Activated CD4-positive, alpha-beta memory T cell treated with anti-CD3 and anti-CD28 coated beads for 36 hours (primary cell): ENCODE measurements at regions not wholly inside any gene's neighbourhood (a gene's known extent, or its start where the extent isn't known, plus 50 kb on each side); places are given as distances from the start of the nearest gene placed in this dataset.

Experiments used
- CTCF ChIA-PET: fragments of 350-600 bp; sonication (Branson Sonifier 250); formaldehyde crosslinking; loops from one replicate; lab custom pipeline; 2021; ENCODE audit warnings: antibody characterized with exemption, inconsistent platforms; lab: Charles Lee
- POLR2A ChIA-PET: fragments of 350-600 bp; sonication (Branson Sonifier 250); formaldehyde crosslinking; loops from one replicate; lab custom pipeline; 2021; ENCODE audit warnings: antibody characterized with exemption; lab: Charles Lee
- DNase-seq: peaks from one replicate; pipeline ENCODE4 v3.0.0-alpha.2; 2020
- H3K27ac Mint-ChIP-seq: one replicate; pipeline ENCODE4 v1.8.0; 2021; ENCODE audit warnings: mixed read lengths
- H3K27me3 Mint-ChIP-seq: one replicate; pipeline ENCODE4 v1.8.0; 2021; ENCODE audit warnings: mixed read lengths
- H3K36me3 Mint-ChIP-seq: one replicate; pipeline ENCODE4 v1.8.0; 2021; ENCODE audit warnings: mixed read lengths
- H3K4me1 Mint-ChIP-seq: one replicate; pipeline ENCODE4 v1.8.0; 2021; ENCODE audit warnings: low read depth, mixed read lengths
- H3K4me3 Mint-ChIP-seq: one replicate; pipeline ENCODE4 v1.8.0; 2021; ENCODE audit warnings: mild to moderate bottlenecking, mixed read lengths
- H3K9me3 Mint-ChIP-seq: one replicate; pipeline ENCODE4 v1.8.0; 2021; ENCODE audit warnings: mixed read lengths
- intact Hi-C: fragments of 100-400 bp; cut with micrococcal nuclease; formaldehyde crosslinking; loops from one replicate; pipeline ENCODE4 v1.15.1; 2023

DNA sequence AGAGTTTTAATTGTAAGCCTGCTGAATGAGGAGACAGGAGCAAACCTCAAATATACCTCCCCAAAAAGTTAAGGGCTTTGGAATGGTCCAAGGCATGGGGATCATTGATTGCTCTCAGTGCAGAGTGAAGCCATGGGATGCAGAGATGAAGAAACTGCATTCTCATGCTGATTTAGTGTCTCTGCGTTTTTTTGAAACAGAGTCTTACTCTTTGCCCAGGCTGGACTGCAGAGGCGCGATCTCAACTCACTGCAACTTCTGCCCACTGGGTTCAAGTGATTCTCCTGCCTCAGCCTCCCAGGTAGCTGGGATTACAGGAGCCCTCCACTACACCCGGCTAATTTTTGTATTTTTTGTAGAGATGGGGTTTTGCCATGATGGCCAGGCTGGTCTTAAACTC, 99.3 kb upstream of the ETV3 start:
- no peak overlapping the region for H3K4me3 Mint-ChIP-seq
- ChIA-PET POLR2A (no interaction called here), CTCF (no interaction called here)
- H3K4me1 Mint-ChIP-seq, result no peaks in the 10 kb centered on the region
- no peaks in the 10 kb centered on the region for H3K9me3 Mint-ChIP-seq
- H3K27me3 Mint-ChIP-seq, result peaks cover 8% of the 10 kb centered on the region
- no peaks in the 10 kb centered on the region for H3K36me3 Mint-ChIP-seq
- DNase-seq, result no peak
- intact Hi-C loops, result no loop called here
- no peak overlapping the region for H3K27ac Mint-ChIP-seq

DNA sequence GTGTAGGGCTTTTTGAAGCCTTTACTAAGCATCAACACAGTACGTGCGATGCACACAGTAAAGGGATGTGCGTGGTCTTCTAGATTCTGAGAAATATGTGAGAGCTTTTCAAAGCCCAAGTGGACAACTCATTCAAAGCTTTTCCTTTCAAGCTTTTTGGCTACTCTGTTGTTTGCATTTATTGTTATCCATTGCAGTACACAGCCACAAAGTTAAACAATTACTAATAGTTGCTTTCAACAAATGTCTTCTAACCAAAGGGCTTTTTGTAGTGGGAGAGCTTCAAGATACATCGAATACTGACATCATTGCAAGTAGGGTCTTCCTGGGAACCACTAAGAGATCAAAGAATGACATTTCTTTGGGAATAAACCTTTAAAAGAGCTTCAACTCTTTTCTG, 97.9 kb upstream of the ETV3 start:
- peaks cover 8% of the 10 kb centered on the region for H3K27me3 Mint-ChIP-seq
- no peak overlapping the region for H3K27ac Mint-ChIP-seq
- no peaks in the 10 kb centered on the region for H3K36me3 Mint-ChIP-seq
- CTCF ChIA-PET, result interaction anchor here (0.7 kb wide), 1 partner anchor 40 kb away, joined by 3 read pairs; no protein-coding TSS in a partner anchor
- POLR2A ChIA-PET, result no interaction called here
- no peak overlapping the region for H3K4me3 Mint-ChIP-seq
- DNase-seq, result no peak
- no peaks in the 10 kb centered on the region for H3K9me3 Mint-ChIP-seq
- intact Hi-C loops, result no loop called here
- H3K4me1 Mint-ChIP-seq, result no peaks in the 10 kb centered on the region

DNA sequence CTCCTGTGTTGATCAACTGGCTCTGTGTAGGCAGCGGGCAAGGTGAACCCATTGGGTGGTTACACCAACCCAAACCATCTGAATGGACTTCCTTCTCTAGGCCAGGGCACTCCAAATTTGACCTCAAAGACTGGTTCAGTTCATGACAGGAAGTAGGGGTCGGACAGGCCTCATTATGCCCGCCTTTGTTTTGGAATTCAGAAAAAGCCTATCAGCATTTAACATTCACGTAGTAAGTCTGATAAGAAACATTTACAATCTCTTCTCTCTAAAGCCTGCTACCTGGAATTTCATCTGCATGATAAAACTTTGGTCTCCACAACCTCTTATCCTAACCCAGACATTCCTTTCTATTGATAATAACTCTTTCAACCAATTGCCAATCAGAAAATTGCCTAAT, 97.1 kb upstream of the ETV3 start:
- no peaks in the 10 kb centered on the region for H3K9me3 Mint-ChIP-seq
- H3K27me3 Mint-ChIP-seq, result peaks cover 8% of the 10 kb centered on the region
- H3K4me3 Mint-ChIP-seq, result no peak overlapping the region
- H3K36me3 Mint-ChIP-seq, result no peaks in the 10 kb centered on the region
- POLR2A ChIA-PET, result no interaction called here
- intact Hi-C loops, result no loop called here
- H3K27ac Mint-ChIP-seq, result no peak overlapping the region
- no peak for DNase-seq
- H3K4me1 Mint-ChIP-seq, result no peaks in the 10 kb centered on the region
- CTCF ChIA-PET, result interaction anchor here (0.7 kb wide), 1 partner anchor 39 kb away, joined by 3 read pairs; no protein-coding TSS in a partner anchor

DNA sequence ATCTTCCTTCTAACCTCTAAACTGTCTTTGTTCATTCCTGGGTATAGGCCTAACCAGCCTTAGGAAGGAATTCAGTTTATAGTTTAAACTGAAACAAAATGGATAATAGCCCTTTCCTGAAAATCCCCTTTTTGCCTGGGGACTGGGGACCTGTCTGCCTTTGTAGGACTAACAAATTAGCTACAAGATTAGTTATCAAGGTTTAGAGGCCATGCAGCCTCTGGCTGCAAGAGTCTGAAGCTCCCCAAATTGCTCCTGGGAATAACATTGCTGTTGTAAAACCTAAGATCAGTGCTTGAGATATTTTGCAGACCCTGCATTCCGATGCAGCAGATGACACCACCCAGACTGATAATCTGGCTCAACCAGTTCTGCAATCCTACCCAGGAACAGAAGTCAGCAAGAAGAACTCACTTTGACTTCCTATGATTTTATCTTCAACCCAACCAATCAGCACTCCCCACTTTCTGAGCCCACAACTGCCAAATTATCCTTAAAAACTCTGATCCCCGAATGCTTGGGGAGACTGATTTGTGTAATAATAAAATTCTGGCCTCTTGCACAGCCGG, 96.6 kb upstream of the ETV3 start:
- Mint-ChIP-seq H3K27me3 (peaks cover 8% of the 10 kb centered on the region), H3K27ac (no peak overlapping the region), H3K4me1 (no peaks in the 10 kb centered on the region), H3K36me3 (no peaks in the 10 kb centered on the region), H3K4me3 (no peak overlapping the region), H3K9me3 (no peaks in the 10 kb centered on the region)
- no peak for DNase-seq
- intact Hi-C loops, result no loop called here
- ChIA-PET POLR2A (no interaction called here), CTCF (interaction anchor here (1.1 kb wide), 1 partner anchor 145 kb away, joined by 3 read pairs; no protein-coding TSS in a partner anchor)

DNA sequence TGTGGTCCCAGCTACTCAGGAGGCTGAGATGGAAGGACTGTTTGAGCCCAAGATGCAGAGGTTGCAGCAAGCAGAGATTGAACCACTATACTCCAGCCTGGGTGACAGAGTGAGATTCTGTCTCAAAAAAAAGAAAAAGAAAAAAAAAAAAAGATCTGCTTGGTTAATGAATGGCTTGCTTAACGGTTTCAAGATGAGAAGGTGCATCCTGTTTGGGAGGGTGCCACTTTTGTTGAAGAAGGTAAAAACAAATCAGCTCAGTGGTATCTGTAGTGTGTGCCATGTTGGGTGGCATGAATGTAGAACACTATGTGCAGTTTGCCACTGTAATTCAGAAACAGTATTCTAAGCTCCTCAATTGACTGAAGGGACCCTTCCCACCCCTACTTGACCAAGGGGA, 94.9 kb upstream of the ETV3 start:
- no peak for DNase-seq
- Mint-ChIP-seq H3K27me3 (peaks cover 8% of the 10 kb centered on the region), H3K4me3 (no peak overlapping the region), H3K4me1 (no peaks in the 10 kb centered on the region), H3K27ac (no peak overlapping the region), H3K9me3 (no peaks in the 10 kb centered on the region), H3K36me3 (no peaks in the 10 kb centered on the region)
- intact Hi-C loops, result no loop called here
- CTCF ChIA-PET, result no interaction called here
- POLR2A ChIA-PET, result no interaction called here

DNA sequence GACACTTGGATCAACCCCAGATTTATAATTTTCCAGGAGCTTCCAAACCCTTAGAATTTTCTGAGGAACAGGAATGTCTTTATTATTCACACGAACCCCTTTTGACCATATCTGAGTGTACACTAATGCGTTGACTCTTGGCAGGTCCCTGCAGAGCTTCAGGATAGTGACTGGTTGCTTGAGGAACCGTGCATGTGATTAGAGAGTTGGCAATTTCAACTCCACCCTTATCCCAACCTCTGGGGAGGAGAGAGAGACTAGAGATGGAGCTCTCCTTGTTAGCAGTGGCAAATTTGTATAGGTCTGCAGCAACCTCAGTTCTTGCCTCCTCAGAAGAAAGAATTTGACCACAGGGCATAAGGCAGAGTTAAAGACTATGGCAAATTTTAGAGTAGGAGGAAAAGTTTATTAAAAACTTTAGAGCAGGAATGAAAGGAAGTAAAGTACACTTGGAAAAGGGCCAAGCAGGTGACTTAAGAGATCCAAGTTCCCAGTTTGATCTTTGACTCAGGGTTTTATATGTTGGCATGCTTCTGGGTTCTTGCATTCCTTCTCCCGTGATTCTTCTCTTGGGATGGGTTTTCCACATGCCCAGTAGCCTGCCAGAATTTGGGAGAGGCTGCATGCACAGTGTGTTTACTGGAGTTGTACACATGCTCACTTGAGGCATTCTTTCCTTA, 93.8 kb upstream of the ETV3 start:
- POLR2A ChIA-PET, result no interaction called here

DNA sequence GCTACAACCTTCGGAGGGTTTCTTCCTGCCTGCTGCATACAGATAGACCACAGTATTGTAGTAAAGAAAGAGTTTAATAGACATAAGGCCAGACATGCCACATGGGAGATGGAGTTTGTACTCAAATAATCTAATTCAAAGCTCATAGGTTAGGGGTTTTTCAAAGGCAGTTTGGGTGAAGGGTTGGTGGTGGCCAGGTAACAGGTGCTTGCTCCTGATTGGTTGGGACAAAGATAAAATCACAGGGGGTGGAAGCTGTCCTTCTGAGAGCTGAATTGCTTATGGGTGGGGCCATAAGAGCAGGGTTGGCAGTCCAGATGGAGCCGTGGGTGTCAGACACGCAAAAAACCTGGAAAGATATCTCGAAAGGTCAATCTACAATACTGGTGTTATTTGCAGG, 92.3 kb upstream of the ETV3 start:
- H3K36me3 Mint-ChIP-seq, result no peaks in the 10 kb centered on the region

More for the DNA sequence above, 93.8 kb upstream of the ETV3 start:
- Mint-ChIP-seq H3K27me3 (peaks cover 8% of the 10 kb centered on the region), H3K36me3 (no peaks in the 10 kb centered on the region), H3K4me1 (no peaks in the 10 kb centered on the region), H3K9me3 (no peaks in the 10 kb centered on the region), H3K27ac (no peak overlapping the region), H3K4me3 (no peak overlapping the region)
- DNase-seq, result no peak
- intact Hi-C loops, result no loop called here
- CTCF ChIA-PET, result no interaction called here

DNA sequence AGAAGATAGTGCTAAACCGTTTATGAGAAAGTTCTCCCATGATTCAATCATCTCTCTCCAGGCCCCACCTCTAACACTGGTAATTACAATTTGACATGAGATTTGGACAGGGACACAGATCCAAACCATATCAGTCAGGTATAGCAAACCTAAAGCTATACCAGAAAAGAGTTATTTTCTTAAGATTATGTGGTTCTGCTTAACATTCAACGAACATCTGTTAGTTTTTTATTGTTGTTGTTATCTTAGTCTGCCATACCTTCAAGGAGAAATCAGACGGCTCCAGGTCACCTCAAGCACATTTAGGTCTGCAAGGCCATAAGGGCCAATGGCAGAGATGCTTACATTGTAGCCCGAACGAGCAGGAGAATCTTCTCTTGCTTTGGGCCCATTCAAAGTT, 89.5 kb upstream of the ETV3 start:
- H3K27me3 Mint-ChIP-seq, result peaks cover 24% of the 10 kb centered on the region
- H3K36me3 Mint-ChIP-seq, result no peaks in the 10 kb centered on the region
- no peak overlapping the region for H3K27ac Mint-ChIP-seq
- POLR2A ChIA-PET, result no interaction called here
- no peak for DNase-seq
- H3K9me3 Mint-ChIP-seq, result no peaks in the 10 kb centered on the region
- CTCF ChIA-PET, result no interaction called here
- no peaks in the 10 kb centered on the region for H3K4me1 Mint-ChIP-seq
- no peak overlapping the region for H3K4me3 Mint-ChIP-seq
- intact Hi-C loops, result no loop called here

More for the DNA sequence above, 92.3 kb upstream of the ETV3 start:
- intact Hi-C loops, result no loop called here
- ChIA-PET POLR2A (no interaction called here), CTCF (no interaction called here)
- Mint-ChIP-seq H3K4me1 (no peaks in the 10 kb centered on the region), H3K27ac (no peak overlapping the region), H3K4me3 (no peak overlapping the region), H3K9me3 (no peaks in the 10 kb centered on the region), H3K27me3 (peaks cover 12% of the 10 kb centered on the region)
- DNase-seq, result no peak

DNA sequence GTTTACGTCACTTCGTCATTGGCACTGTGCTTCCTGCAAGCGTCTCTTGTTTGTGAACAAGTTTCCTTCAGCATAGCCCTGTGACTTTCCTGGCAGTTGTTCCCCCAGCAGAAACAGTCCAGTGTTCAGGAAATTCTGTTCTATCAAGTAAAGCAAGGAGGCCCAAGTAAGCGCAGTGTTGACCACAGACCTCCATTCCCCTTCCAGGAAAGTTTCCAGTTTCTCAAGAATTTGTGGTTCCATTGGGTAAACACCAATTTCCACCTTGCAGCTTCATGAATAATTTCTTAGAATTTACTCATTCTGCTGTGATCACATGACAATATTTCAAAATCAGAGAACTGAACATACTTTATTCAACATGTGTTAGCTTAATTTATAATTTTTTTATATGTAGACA, 88.5 kb upstream of the ETV3 start:
- ChIA-PET CTCF (no interaction called here), POLR2A (no interaction called here)
- Mint-ChIP-seq H3K4me1 (no peaks in the 10 kb centered on the region), H3K36me3 (no peaks in the 10 kb centered on the region), H3K27ac (no peak overlapping the region), H3K9me3 (no peaks in the 10 kb centered on the region), H3K27me3 (peaks cover 28% of the 10 kb centered on the region), H3K4me3 (no peak overlapping the region)
- DNase-seq, result no peak
- intact Hi-C loops, result no loop called here

DNA sequence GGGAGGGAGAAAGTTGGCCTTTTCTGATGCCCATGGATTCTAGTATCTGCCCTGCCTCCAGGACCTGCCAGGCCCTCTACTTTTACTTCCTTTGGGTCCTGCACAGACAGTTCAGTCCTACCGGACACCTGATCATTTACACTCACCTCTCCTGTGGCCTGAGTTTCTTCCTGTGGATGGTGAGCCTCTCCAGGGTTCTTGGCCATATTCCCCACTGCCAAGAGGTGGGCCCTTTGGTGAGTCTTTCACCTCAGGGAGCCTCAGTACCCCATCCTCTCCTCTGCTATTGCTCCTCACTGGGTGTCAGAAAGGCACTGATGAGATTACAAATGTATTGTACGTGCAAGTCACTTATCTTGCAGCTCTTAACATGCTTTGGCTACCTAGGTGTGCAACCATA, 81.4 kb upstream of the ETV3 start:
- ChIA-PET POLR2A (no interaction called here), CTCF (no interaction called here)
- Mint-ChIP-seq H3K4me1 (no peaks in the 10 kb centered on the region), H3K4me3 (no peak overlapping the region), H3K36me3 (no peaks in the 10 kb centered on the region), H3K9me3 (peaks cover 6% of the 10 kb centered on the region), H3K27me3 (peaks cover 27% of the 10 kb centered on the region), H3K27ac (no peak overlapping the region)
- no peak for DNase-seq
- intact Hi-C loops, result no loop called here

DNA sequence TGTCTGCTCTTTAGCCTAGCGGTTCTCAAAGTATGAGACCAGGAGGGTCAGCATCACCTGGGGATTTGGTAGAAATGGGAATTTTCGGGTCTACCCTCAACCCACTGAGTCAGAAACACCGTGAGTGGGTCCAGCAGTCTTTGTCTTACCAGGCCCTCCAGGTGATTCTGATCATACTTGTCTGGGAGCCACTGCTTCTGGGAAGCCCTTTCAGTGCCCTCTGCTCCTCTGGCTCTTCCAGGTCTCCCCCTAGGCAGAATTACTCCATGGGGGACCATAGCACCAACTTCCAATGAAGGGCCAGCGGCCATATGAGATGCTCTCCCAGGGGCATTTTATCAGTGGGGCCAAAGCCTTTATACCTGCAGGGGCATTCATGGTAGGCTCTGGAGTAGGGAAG, 81.0 kb upstream of the ETV3 start:
- ChIA-PET POLR2A (no interaction called here), CTCF (no interaction called here)
- intact Hi-C loops, result no loop called here
- no peaks in the 10 kb centered on the region for H3K4me1 Mint-ChIP-seq
- no peak overlapping the region for H3K4me3 Mint-ChIP-seq
- no peak overlapping the region for H3K27ac Mint-ChIP-seq
- no peak for DNase-seq
- peaks cover 2% of the 10 kb centered on the region for H3K36me3 Mint-ChIP-seq
- peaks cover 10% of the 10 kb centered on the region for H3K9me3 Mint-ChIP-seq
- peaks cover 27% of the 10 kb centered on the region for H3K27me3 Mint-ChIP-seq

DNA sequence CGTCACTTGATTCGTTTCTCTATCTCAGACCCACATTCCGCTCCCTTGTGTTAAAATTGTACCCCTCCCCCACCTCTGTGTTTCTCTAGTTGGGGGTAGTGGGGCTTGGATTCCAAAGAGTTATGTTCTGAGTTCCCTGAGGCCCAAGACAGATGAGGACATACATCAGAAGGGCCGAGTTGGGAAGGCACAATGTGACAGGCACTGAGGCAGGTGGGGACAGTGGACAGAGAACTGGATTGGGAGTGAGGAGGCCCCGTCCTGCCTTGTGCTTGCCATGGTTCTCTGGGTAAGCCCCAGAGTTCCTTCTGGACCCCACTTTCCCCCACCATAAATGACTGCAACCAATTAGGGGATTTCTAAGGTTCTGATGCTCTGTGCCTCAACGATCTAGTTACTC, 80.5 kb upstream of the ETV3 start:
- ChIA-PET POLR2A (no interaction called here), CTCF (no interaction called here)
- Mint-ChIP-seq H3K27me3 (peaks cover 23% of the 10 kb centered on the region), H3K27ac (no peak overlapping the region), H3K4me1 (no peaks in the 10 kb centered on the region), H3K4me3 (no peak overlapping the region), H3K9me3 (peaks cover 14% of the 10 kb centered on the region), H3K36me3 (peaks cover 2% of the 10 kb centered on the region)
- DNase-seq, result no peak
- intact Hi-C loops, result no loop called here

DNA sequence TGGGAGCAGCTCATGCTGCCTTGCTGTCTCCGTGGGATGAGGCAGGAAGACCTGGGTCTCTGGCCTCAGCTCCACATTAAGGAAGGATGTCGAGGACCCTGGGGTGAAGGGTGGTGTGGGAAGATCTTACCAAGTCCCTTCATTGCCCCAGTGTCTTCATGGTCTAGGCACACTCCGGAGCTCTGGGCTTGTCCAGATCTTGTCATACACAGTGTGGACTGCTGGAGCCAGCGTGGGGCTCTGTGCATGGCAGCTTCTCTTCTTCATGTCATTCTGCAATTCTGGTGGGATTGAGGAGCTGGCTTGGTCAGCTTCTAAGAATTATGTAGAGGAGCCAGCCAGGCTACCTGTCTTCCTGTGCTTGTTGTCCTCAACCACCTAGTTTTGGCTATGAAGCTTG, 79.3 kb upstream of the ETV3 start:
- peaks cover 22% of the 10 kb centered on the region for H3K27me3 Mint-ChIP-seq
- H3K9me3 Mint-ChIP-seq, result peaks cover 22% of the 10 kb centered on the region
- ChIA-PET POLR2A (no interaction called here), CTCF (no interaction called here)
- intact Hi-C loops, result no loop called here
- H3K36me3 Mint-ChIP-seq, result peaks cover 6% of the 10 kb centered on the region
- H3K27ac Mint-ChIP-seq, result no peak overlapping the region
- H3K4me3 Mint-ChIP-seq, result no peak overlapping the region
- no peak for DNase-seq
- H3K4me1 Mint-ChIP-seq, result no peaks in the 10 kb centered on the region
